ENCODE measurements at regions not wholly inside any gene's neighbourhood (a gene's known extent, or its start where the extent isn't known, plus 50 kb on each side); places are given as distances from the start of the nearest gene placed in this dataset.

DNA sequence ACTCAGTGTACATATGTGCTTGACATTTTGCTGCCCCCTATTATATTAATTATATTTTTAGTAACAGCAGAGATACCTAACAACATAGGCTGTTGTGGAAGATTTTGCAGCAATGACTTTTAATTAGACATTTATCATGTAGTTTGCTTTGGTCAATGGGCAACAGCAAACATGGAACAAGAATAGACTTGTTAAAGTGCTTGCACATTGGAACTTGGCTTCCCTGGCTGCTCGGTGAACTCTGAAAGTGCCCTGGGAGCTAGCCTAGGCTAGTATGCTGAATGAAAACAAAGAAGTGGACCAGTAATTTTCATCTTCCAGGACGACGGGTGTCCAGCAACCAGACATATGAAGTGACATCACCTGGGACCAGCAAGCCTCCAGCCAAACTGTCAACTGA lies 1157.1 kb downstream of the ARAP2 start:
- TF ChIP-seq, protein P1, sequence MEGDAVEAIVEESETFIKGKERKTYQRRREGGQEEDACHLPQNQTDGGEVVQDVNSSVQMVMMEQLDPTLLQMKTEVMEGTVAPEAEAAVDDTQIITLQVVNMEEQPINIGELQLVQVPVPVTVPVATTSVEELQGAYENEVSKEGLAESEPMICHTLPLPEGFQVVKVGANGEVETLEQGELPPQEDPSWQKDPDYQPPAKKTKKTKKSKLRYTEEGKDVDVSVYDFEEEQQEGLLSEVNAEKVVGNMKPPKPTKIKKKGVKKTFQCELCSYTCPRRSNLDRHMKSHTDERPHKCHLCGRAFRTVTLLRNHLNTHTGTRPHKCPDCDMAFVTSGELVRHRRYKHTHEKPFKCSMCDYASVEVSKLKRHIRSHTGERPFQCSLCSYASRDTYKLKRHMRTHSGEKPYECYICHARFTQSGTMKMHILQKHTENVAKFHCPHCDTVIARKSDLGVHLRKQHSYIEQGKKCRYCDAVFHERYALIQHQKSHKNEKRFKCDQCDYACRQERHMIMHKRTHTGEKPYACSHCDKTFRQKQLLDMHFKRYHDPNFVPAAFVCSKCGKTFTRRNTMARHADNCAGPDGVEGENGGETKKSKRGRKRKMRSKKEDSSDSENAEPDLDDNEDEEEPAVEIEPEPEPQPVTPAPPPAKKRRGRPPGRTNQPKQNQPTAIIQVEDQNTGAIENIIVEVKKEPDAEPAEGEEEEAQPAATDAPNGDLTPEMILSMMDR (IDR thresholded peaks at IDR 0.05; ENCODE audit: insufficient read depth in 1 of 2, low read depth in 1 of 2, low read length in 1 of 2, severe bottlenecking in 1 of 2, unreplicated experiment in 1 of 2), result no peak
- Histone ChIP-seq H3K36me3 (ENCODE audit: control insufficient read depth, insufficient read depth, low read length) (no peaks in the 10 kb centered on the region), H3K27me3 (replicated peaks; ENCODE audit: control insufficient read depth, insufficient read depth, low read length) (no peaks in the 10 kb centered on the region), H3K9me3 (no peaks in the 10 kb centered on the region), H3K4me3 (ENCODE audit: low read depth, low read length) (no peak overlapping the region), H3K4me1 (no peaks in the 10 kb centered on the region)
- BruUV-seq (replicated peaks), result no TSS peak
- ChIA-PET POLR2A (no interaction called here), CTCF (no interaction called here)
- Mint-ChIP-seq H3K9me3 (ENCODE audit: unreplicated experiment) (no peaks in the 10 kb centered on the region), H3K27ac (ENCODE audit: unreplicated experiment) (no peak overlapping the region), H3K36me3 (ENCODE audit: insufficient read depth, unreplicated experiment) (no peaks in the 10 kb centered on the region), H3K27me3 (ENCODE audit: insufficient read depth, unreplicated experiment) (peaks cover 3% of the 10 kb centered on the region), H3K4me1 (ENCODE audit: low read depth, unreplicated experiment) (no peaks in the 10 kb centered on the region), H3K4me3 (ENCODE audit: unreplicated experiment) (no peak overlapping the region)
- intact Hi-C loops (cut with micrococcal nuclease; ENCODE audit: unreplicated experiment), result no loop called here
- no peak for DNase-seq

DNA sequence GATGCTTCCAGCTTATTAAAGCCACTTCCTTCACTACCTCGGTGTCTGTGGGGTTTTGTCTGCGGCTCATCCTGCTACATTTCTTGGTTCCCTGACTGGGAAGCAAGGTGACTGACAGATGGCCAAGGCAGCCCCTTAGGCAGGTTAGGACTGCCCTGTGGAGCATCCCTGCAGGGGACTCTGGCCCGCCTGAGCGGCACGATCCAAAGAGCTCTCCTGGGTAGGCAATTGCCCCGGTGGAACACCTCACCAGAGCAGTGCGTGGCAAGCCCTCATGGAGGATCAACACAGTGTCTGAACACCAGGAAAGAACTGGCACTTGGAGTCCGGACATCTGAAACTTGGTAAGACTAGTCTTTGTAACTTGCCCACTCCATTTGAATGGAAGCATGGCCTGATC lies 1143.4 kb downstream of the ARAP2 start:
- Histone ChIP-seq H3K4me1 (no peaks in the 10 kb centered on the region), H3K4me3 (ENCODE audit: low read depth, low read length) (no peak overlapping the region), H3K27me3 (replicated peaks; ENCODE audit: control insufficient read depth, insufficient read depth, low read length) (no peaks in the 10 kb centered on the region), H3K9me3 (no peaks in the 10 kb centered on the region), H3K36me3 (ENCODE audit: control insufficient read depth, insufficient read depth, low read length) (no peaks in the 10 kb centered on the region)
- Mint-ChIP-seq H3K4me1 (ENCODE audit: low read depth, unreplicated experiment) (no peaks in the 10 kb centered on the region), H3K4me3 (ENCODE audit: unreplicated experiment) (no peak overlapping the region), H3K9me3 (ENCODE audit: unreplicated experiment) (no peaks in the 10 kb centered on the region), H3K27me3 (ENCODE audit: insufficient read depth, unreplicated experiment) (no peaks in the 10 kb centered on the region), H3K36me3 (ENCODE audit: insufficient read depth, unreplicated experiment) (no peaks in the 10 kb centered on the region), H3K27ac (ENCODE audit: unreplicated experiment) (no peak overlapping the region)
- intact Hi-C loops (cut with micrococcal nuclease; ENCODE audit: unreplicated experiment), result no loop called here
- ChIA-PET CTCF (no interaction called here), POLR2A (no interaction called here)
- TF ChIP-seq, protein P1 (IDR thresholded peaks at IDR 0.05; ENCODE audit: insufficient read depth in 1 of 2, low read depth in 1 of 2, low read length in 1 of 2, severe bottlenecking in 1 of 2, unreplicated experiment in 1 of 2), result no peak
- no peak for DNase-seq
- no TSS peak for BruUV-seq (replicated peaks)

DNA sequence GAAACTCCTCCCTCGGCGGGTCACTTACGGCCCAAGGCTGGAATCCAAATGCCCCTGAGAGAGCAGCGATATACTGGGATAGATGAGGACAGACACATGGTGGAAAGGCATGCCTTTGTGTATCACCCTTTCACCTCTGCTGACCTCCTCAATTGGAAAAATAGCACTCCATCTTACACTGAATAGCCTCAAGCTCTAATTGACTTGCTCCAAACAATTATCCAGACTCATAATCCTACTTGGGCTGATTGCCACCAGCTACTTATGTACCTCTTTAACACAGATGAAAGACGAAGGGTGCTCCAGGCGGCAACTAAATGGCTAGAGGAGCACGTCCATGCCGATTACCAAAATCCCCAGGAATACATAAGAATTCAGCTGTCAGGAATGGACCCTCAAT lies 1142.2 kb downstream of the ARAP2 start:
- CTCF ChIA-PET, result no interaction called here
- no peak overlapping the region for H3K4me3 ChIP-seq (ENCODE audit: low read depth, low read length)
- Mint-ChIP-seq H3K36me3 (ENCODE audit: insufficient read depth, unreplicated experiment) (no peaks in the 10 kb centered on the region), H3K27me3 (ENCODE audit: insufficient read depth, unreplicated experiment) (no peaks in the 10 kb centered on the region), H3K4me3 (ENCODE audit: unreplicated experiment) (no peak overlapping the region), H3K27ac (ENCODE audit: unreplicated experiment) (no peak overlapping the region), H3K9me3 (ENCODE audit: unreplicated experiment) (no peaks in the 10 kb centered on the region), H3K4me1 (ENCODE audit: low read depth, unreplicated experiment) (no peaks in the 10 kb centered on the region)
- POLR2A ChIA-PET, result no interaction called here
- no peaks in the 10 kb centered on the region for H3K4me1 ChIP-seq
- intact Hi-C loops (cut with micrococcal nuclease; ENCODE audit: unreplicated experiment), result no loop called here
- BruUV-seq (replicated peaks), result no TSS peak
- TF ChIP-seq, protein P1 (IDR thresholded peaks at IDR 0.05; ENCODE audit: insufficient read depth in 1 of 2, low read depth in 1 of 2, low read length in 1 of 2, severe bottlenecking in 1 of 2, unreplicated experiment in 1 of 2), result no peak
- H3K27me3 ChIP-seq (replicated peaks; ENCODE audit: control insufficient read depth, insufficient read depth, low read length), result no peaks in the 10 kb centered on the region
- DNase-seq, result no peak
- H3K9me3 ChIP-seq, result no peaks in the 10 kb centered on the region
- H3K36me3 ChIP-seq (ENCODE audit: control insufficient read depth, insufficient read depth, low read length), result no peaks in the 10 kb centered on the region

All from Caco-2 (cell line).